Lung (tissue), 11 donors: ENCODE measurements at regions not wholly inside any gene's neighbourhood (a gene's known extent, or its start where the extent isn't known, plus 50 kb on each side); places are given as distances from the start of the nearest gene placed in this dataset.

ENCODE experiments used
- ATAC-seq: fragments of 200-7000 bp; cut with Tn5 transposase; one replicate; pipeline ENCODE4 v1.9.1; 2020; ENCODE audit warnings: moderate number of reproducible peaks; ENCODE audit not compliant: insufficient read depth, low FRiP score
- DNase-seq, 3 donors: peaks; one replicate each; pipeline ENCODE4 v3.0.0-alpha.2; 2013 to 2017
- H3K27ac ChIP-seq, 2 donors: one replicate each; pipeline ENCODE4 v1.5.1; 2013; ENCODE audit warnings: mild to moderate bottlenecking in 2 of 2, moderate library complexity in 2 of 2, control low read depth in 1 of 2, inconsistent platforms in 1 of 2, low read depth in 1 of 2, low read length in 1 of 2
- H3K27me3 ChIP-seq, 3 donors: one replicate each; pipeline ENCODE4 v1.5.1; 2013; ENCODE audit warnings: low read length in 2 of 3; ENCODE audit not compliant: control insufficient read depth in 3 of 3, insufficient read depth in 3 of 3
- H3K36me3 ChIP-seq, 4 donors: one replicate each; pipeline ENCODE4 v1.5.1; 2013; ENCODE audit warnings: low read length in 4 of 4, mild to moderate bottlenecking in 1 of 4, moderate library complexity in 1 of 4; ENCODE audit not compliant: control insufficient read depth in 4 of 4, insufficient read depth in 4 of 4
- H3K4me1 ChIP-seq, 5 donors: one replicate each; pipeline ENCODE4 v1.5.1; 2013; ENCODE audit warnings: low read length in 5 of 5, mild to moderate bottlenecking in 2 of 5, moderate library complexity in 1 of 5; ENCODE audit not compliant: control insufficient read depth in 5 of 5, insufficient read depth in 5 of 5
- H3K4me3 ChIP-seq: one replicate; pipeline ENCODE4 v1.5.1; 2013; ENCODE audit warnings: mild to moderate bottlenecking, control low read depth, moderate library complexity
- H3K9ac ChIP-seq, 2 donors: one replicate each; pipeline ENCODE4 v1.5.1; 2013; ENCODE audit warnings: low read length in 2 of 2, control low read depth in 1 of 2; ENCODE audit not compliant: insufficient read depth in 1 of 2
- H3K9me3 ChIP-seq, 4 donors: one replicate each; pipeline ENCODE4 v1.5.1; 2013; ENCODE audit warnings: low read length in 3 of 4, mild to moderate bottlenecking in 1 of 4, moderate library complexity in 1 of 4; ENCODE audit not compliant: control insufficient read depth in 4 of 4, insufficient read depth in 3 of 4
- WGBS, 2 donors: extraction: QIAGEN DNeasy Blood & Tissue Kit; methylation state at CpG; one replicate each; pipeline ENCODE4 v1.1.7; 2013; 5-methylcytosine and 5-hydroxymethylcytosine counted together
- TF ChIP-seq, protein P1 (sequence below): IDR thresholded peaks from 2 replicates; pipeline ENCODE4 v1.5.1; 2012; ENCODE audit warnings: mild to moderate bottlenecking; ENCODE audit errors: control extremely low read depth, extremely low read depth
- donor health status: control.
- donor health status: control.
- donor health status: Bipolar disorder and iron deficiency.
- donor health status: healthy.
- donor health status: DM: yes; HTN: yes; CAD: no.

DNA sequence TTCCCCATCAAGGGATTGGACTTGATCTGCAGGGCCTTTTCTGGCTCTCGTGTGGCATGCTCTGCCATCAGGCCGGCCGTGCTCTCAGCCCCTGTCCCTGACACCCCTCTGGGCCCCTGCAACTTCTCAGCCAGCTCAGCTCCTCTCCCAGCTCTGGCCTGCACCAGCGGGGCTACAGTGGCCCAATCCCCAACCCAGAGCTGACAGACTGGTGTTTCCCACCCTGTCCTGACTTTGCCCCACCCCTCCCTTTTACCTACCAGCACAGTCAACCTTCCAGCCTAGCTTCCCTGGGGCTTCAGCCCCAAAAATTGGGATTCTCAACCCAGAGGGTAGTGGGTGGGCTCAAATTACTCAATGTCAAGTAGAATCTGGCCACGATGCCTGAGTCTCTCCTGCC lies 149.3 kb downstream of the SYF2 start:
- Histone ChIP-seq H3K9ac (no peak overlapping the region), H3K4me1 (no peaks in the 10 kb centered on the region), H3K27me3 (no peaks in the 10 kb centered on the region), H3K9me3 (no peaks in the 10 kb centered on the region), H3K27ac (no peak overlapping the region), H3K36me3 (no peaks in the 10 kb centered on the region), H3K4me3 (no peak overlapping the region)
- TF ChIP-seq, protein P1, sequence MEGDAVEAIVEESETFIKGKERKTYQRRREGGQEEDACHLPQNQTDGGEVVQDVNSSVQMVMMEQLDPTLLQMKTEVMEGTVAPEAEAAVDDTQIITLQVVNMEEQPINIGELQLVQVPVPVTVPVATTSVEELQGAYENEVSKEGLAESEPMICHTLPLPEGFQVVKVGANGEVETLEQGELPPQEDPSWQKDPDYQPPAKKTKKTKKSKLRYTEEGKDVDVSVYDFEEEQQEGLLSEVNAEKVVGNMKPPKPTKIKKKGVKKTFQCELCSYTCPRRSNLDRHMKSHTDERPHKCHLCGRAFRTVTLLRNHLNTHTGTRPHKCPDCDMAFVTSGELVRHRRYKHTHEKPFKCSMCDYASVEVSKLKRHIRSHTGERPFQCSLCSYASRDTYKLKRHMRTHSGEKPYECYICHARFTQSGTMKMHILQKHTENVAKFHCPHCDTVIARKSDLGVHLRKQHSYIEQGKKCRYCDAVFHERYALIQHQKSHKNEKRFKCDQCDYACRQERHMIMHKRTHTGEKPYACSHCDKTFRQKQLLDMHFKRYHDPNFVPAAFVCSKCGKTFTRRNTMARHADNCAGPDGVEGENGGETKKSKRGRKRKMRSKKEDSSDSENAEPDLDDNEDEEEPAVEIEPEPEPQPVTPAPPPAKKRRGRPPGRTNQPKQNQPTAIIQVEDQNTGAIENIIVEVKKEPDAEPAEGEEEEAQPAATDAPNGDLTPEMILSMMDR: no peak
- DNase-seq: no peak
- 89 to 97% methylated on average over 5 of the region's 5 CpGs for WGBS, 2 donors
- ATAC-seq: no peak

DNA sequence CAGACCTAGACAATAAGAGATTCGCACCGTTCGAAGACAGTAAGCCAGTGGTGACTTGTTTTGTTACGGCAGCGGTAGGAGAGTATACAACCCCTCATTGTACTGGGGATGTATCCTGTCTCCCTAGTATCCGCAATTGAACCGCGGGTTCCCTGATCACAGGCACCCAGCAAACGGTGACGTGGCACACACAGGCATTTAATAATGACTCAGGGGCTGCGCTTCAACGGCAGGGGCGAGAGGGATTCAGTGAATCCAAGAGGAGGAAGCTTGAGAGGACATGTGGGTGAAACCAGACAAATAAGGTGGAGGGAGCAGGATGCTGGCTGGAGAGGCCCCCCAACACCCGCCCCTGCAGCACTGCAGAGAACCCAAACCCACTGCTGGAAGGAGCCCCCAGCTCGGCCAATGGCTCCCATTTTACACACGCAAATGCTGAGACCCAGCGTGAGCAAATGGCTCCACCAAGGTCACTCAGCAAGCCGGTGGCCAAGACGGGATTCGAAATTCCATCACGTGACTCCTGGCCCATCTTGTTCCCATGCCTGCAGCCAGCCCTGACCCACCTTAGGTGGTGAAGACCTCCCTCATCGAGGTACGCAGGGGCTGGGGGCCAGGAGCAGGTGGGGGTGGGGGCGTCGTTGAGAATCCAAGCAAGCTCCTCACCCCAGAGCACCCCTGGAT lies 149.9 kb downstream of the SYF2 start:
- ATAC-seq (no peak), DNase-seq (no peak)
- Histone ChIP-seq H3K4me1 (no peaks in the 10 kb centered on the region), H3K9me3 (peaks cover 0 to 3% (median 1%) of the 10 kb centered on the region in 4 donors), H3K36me3 (no peaks in the 10 kb centered on the region), H3K4me3 (no peak overlapping the region), H3K27me3 (no peaks in the 10 kb centered on the region), H3K9ac (no peak overlapping the region), H3K27ac (no peak overlapping the region)
- TF ChIP-seq, protein P1: no peak
- 87 to 89% methylated on average over 25 of the region's 25 CpGs for WGBS, 2 donors

DNA sequence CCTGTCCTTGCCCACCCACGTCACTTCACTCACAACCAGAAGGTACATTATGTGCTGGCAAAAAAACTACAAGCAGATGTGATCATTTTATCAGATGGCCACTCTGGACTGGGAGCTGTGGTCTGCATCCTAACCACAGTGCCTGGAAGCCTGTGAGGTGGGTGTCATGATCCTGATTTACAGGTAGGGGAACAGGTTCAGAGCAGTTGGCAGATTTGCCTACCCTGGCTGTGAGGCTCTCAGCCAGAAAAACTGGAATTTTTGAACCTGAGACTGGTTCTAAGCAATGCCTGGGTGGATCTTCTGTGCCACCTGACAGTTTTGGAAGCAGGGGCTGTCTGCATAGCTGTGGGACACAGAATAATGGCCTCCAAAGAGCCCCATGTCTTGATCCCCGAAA lies 150.8 kb downstream of the SYF2 start:
- Histone ChIP-seq H3K4me1 (no peaks in the 10 kb centered on the region), H3K4me3 (no peak overlapping the region), H3K36me3 (no peaks in the 10 kb centered on the region), H3K27me3 (no peaks in the 10 kb centered on the region), H3K9ac (no peak overlapping the region), H3K9me3 (peaks cover 0 to 7% (median 1%) of the 10 kb centered on the region in 4 donors), H3K27ac (no peak overlapping the region)
- WGBS, 2 donors: 96 to 100% methylated on average over 2 of the region's 2 CpGs
- DNase-seq: no peak
- TF ChIP-seq, protein P1: no peak
- ATAC-seq: no peak
